GM23338 (cell line): ENCODE measurements at regions not wholly inside any gene's neighbourhood (a gene's known extent, or its start where the extent isn't known, plus 50 kb on each side); places are given as distances from the start of the nearest gene placed in this dataset.

Source experiments
- ATAC-seq: fragments of 200-7000 bp; cut with Tn5 transposase; 3 replicates; pipeline ENCODE4 v1.9.1; 2020
- DNase-seq: peaks from one replicate; pipeline ENCODE4 v3.0.0-alpha.2; 2015; ENCODE audit warnings: low spot score
- H2AFZ ChIP-seq: fragments of 200-600 bp; sonication (generic); 2 replicates; pipeline ENCODE4 v1.8.0; 2016; ENCODE audit warnings: antibody characterized with exemption, mild to moderate bottlenecking, moderate library complexity
- H3F3A ChIP-seq: fragments of 200-600 bp; sonication (generic); replicated peaks from 2 replicates; pipeline ENCODE4 v1.8.0; 2017; ENCODE audit warnings: antibody characterized with exemption, mixed run types, low read depth
- H3K27ac ChIP-seq: fragments of 200-600 bp; sonication (generic); 2 replicates; pipeline ENCODE4 v1.6.1; 2016; ENCODE audit warnings: low read depth
- H3K27me3 ChIP-seq: fragments of 200-600 bp; sonication (generic); 2 replicates; pipeline ENCODE4 v1.8.0; 2016; ENCODE audit warnings: mild to moderate bottlenecking, mixed run types, moderate library complexity; ENCODE audit not compliant: insufficient read depth
- H3K36me3 ChIP-seq: fragments of 200-600 bp; sonication (generic); 2 replicates; pipeline ENCODE4 v1.8.0; 2016; ENCODE audit warnings: mild to moderate bottlenecking; ENCODE audit not compliant: insufficient read depth
- H3K4me1 ChIP-seq: fragments of 200-600 bp; sonication (generic); 2 replicates; pipeline ENCODE4 v1.8.0; 2016; ENCODE audit warnings: mild to moderate bottlenecking, moderate library complexity; ENCODE audit not compliant: insufficient read depth
- H3K4me2 ChIP-seq: fragments of 200-600 bp; sonication (generic); 2 replicates; pipeline ENCODE4 v1.7.1; 2017; ENCODE audit warnings: mixed run types
- H3K4me3 ChIP-seq: fragments of 200-600 bp; sonication (generic); 2 replicates; pipeline ENCODE4 v1.6.1; 2016; ENCODE audit warnings: mixed run types
- H3K79me2 ChIP-seq: fragments of 200-600 bp; sonication (generic); replicated peaks from 2 replicates; pipeline ENCODE4 v1.8.0; 2017; ENCODE audit warnings: mild to moderate bottlenecking; ENCODE audit not compliant: insufficient read depth
- H3K9me2 ChIP-seq: fragments of 200-600 bp; sonication (generic); 2 replicates; pipeline ENCODE4 v1.8.0; 2017; ENCODE audit not compliant: insufficient read depth
- H4K20me1 ChIP-seq: fragments of 200-600 bp; sonication (generic); replicated peaks from 2 replicates; pipeline ENCODE4 v1.8.0; 2017; ENCODE audit warnings: mild to moderate bottlenecking; ENCODE audit not compliant: insufficient read depth
- H3K27ac Mint-ChIP-seq: 2 replicates; pipeline ENCODE4 v1.8.0; 2020; ENCODE audit warnings: inconsistent platforms, mild to moderate bottlenecking, moderate library complexity, mixed read lengths
- H3K27me3 Mint-ChIP-seq: 3 replicates; pipeline ENCODE4 v1.8.0; 2022; ENCODE audit warnings: low read depth, mild to moderate bottlenecking, moderate library complexity, mixed read lengths, inconsistent platforms; ENCODE audit not compliant: insufficient read depth, poor library complexity
- H3K36me3 Mint-ChIP-seq: 3 replicates; pipeline ENCODE4 v1.8.0; 2021; ENCODE audit warnings: low read depth, mild to moderate bottlenecking, inconsistent platforms, moderate library complexity, mixed read lengths
- H3K4me1 Mint-ChIP-seq: 3 replicates; pipeline ENCODE4 v1.8.0; 2020; ENCODE audit warnings: mild to moderate bottlenecking, inconsistent platforms, mixed read lengths
- H3K4me3 Mint-ChIP-seq: 3 replicates; pipeline ENCODE4 v1.8.0; 2021; ENCODE audit warnings: moderate library complexity, mild to moderate bottlenecking, inconsistent platforms, mixed read lengths
- H3K9me3 Mint-ChIP-seq: 3 replicates; pipeline ENCODE4 v1.8.0; 2020; ENCODE audit warnings: moderate library complexity, mild to moderate bottlenecking, inconsistent platforms, mixed read lengths
- CREB1 ChIP-seq: fragments of 250-450 bp; sonication (Bioruptor Pico); IDR thresholded peaks from 2 replicates; pipeline ENCODE4 v1.5.0; 2020; ENCODE audit warnings: low read depth, mild to moderate bottlenecking, moderate library complexity
- EZH2 ChIP-seq: fragments of 200-600 bp; sonication (generic); IDR thresholded peaks from one replicate; pipeline ENCODE4 v1.8.0; 2017; ENCODE audit warnings: antibody characterized with exemption, mild to moderate bottlenecking, low read depth; ENCODE audit not compliant: unreplicated experiment
- EZH2phosphoT487 ChIP-seq: fragments of 200-600 bp; sonication (generic); IDR thresholded peaks from one replicate; pipeline ENCODE4 v1.8.1; 2018; ENCODE audit warnings: antibody characterized with exemption; ENCODE audit not compliant: unreplicated experiment
- JUNB ChIP-seq: IDR thresholded peaks from one replicate; pipeline ENCODE4 v1.6.1; 2016; ENCODE audit warnings: antibody characterized with exemption; ENCODE audit not compliant: unreplicated experiment
- NANOG ChIP-seq: IDR thresholded peaks from 2 replicates; pipeline ENCODE4 v1.6.1; 2016; ENCODE audit warnings: antibody characterized with exemption, borderline replicate concordance
- POLR2AphosphoS5 ChIP-seq: IDR thresholded peaks from 2 replicates; pipeline ENCODE4 v1.6.1; 2016; ENCODE audit warnings: antibody characterized with exemption, low read depth
- STAT1 ChIP-seq: IDR thresholded peaks from one replicate; pipeline ENCODE4 v1.6.1; 2016; ENCODE audit warnings: antibody characterized with exemption; ENCODE audit not compliant: unreplicated experiment
- ZNF114 ChIP-seq: fragments of 250-450 bp; sonication (Bioruptor Pico); IDR thresholded peaks from 2 replicates; pipeline ENCODE4 v1.5.0; 2020; ENCODE audit warnings: mild to moderate bottlenecking, moderate library complexity
- ZNF331 ChIP-seq: fragments of 250-450 bp; sonication (Bioruptor Pico); IDR thresholded peaks from 2 replicates; pipeline ENCODE4 v1.5.0; 2020; ENCODE audit warnings: low read depth, mild to moderate bottlenecking, moderate library complexity
- ZNF462 ChIP-seq: fragments of 250-450 bp; sonication (Bioruptor Pico); IDR thresholded peaks from 2 replicates; pipeline ENCODE4 v1.5.0; 2020; ENCODE audit warnings: mild to moderate bottlenecking, moderate library complexity
- TF ChIP-seq, protein P1 (sequence below), 2 experiments: fragments of 200-600 bp in 1 of 2; sonication (generic) in 1 of 2; conservative IDR thresholded peaks; 2 replicates each; pipeline versions ENCODE4 v1.5.1 to v1.6.1; 2016 to 2017; ENCODE audit warnings: antibody characterized with exemption in 2 of 2, low read depth in 2 of 2, mild to moderate bottlenecking in 2 of 2, moderate library complexity in 1 of 2
- TF ChIP-seq, protein P2 (sequence below): IDR thresholded peaks from 2 replicates; pipeline ENCODE4 v1.6.1; 2016; ENCODE audit warnings: antibody characterized with exemption
- TF ChIP-seq, protein P3 (sequence below): IDR thresholded peaks from one replicate; pipeline ENCODE4 v1.6.1; 2018; ENCODE audit warnings: antibody characterized with exemption; ENCODE audit not compliant: unreplicated experiment

- ATAC-seq (no peak), DNase-seq (no peak)
- no peak overlapping the region for H3K4me3 Mint-ChIP-seq
- Histone ChIP-seq H2AFZ (no peak overlapping the region), H3K27ac (no peak overlapping the region), H3K9me2 (0 out of 2 replicates have a peak, but pooled peaks cover 4% of the 10 kb centered on the region), H3K79me2 (no peaks in the 10 kb centered on the region), H3F3A (no peaks in the 10 kb centered on the region), H4K20me1 (no peaks in the 10 kb centered on the region), H3K4me1 (no peaks in the 10 kb centered on the region), H3K4me2 (no peak overlapping the region), H3K27me3 (no peaks in the 10 kb centered on the region), H3K36me3 (no peaks in the 10 kb centered on the region), H3K4me3 (no peak overlapping the region)
- peaks cover 10% of the 10 kb centered on the region for H3K4me1 Mint-ChIP-seq
- TF ChIP-seq POLR2AphosphoS5 (no peak), NANOG (no peak), ZNF114 (CRISPR knock-in tag) (no peak), ZNF462 (CRISPR knock-in tag) (no peak), STAT1 (no peak), CREB1 (CRISPR knock-in tag) (no peak), EZH2 (no peak), ZNF331 (no peak), EZH2phosphoT487 (no peak), JUNB (no peak)
- TF ChIP-seq, protein P1, sequence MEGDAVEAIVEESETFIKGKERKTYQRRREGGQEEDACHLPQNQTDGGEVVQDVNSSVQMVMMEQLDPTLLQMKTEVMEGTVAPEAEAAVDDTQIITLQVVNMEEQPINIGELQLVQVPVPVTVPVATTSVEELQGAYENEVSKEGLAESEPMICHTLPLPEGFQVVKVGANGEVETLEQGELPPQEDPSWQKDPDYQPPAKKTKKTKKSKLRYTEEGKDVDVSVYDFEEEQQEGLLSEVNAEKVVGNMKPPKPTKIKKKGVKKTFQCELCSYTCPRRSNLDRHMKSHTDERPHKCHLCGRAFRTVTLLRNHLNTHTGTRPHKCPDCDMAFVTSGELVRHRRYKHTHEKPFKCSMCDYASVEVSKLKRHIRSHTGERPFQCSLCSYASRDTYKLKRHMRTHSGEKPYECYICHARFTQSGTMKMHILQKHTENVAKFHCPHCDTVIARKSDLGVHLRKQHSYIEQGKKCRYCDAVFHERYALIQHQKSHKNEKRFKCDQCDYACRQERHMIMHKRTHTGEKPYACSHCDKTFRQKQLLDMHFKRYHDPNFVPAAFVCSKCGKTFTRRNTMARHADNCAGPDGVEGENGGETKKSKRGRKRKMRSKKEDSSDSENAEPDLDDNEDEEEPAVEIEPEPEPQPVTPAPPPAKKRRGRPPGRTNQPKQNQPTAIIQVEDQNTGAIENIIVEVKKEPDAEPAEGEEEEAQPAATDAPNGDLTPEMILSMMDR (conservative IDR thresholded peaks at IDR 0.05; ENCODE audit: low read depth in 2 of 2) = no peak
- TF ChIP-seq, protein P2, sequence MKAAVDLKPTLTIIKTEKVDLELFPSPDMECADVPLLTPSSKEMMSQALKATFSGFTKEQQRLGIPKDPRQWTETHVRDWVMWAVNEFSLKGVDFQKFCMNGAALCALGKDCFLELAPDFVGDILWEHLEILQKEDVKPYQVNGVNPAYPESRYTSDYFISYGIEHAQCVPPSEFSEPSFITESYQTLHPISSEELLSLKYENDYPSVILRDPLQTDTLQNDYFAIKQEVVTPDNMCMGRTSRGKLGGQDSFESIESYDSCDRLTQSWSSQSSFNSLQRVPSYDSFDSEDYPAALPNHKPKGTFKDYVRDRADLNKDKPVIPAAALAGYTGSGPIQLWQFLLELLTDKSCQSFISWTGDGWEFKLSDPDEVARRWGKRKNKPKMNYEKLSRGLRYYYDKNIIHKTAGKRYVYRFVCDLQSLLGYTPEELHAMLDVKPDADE = no peak
- TF ChIP-seq, protein P3, sequence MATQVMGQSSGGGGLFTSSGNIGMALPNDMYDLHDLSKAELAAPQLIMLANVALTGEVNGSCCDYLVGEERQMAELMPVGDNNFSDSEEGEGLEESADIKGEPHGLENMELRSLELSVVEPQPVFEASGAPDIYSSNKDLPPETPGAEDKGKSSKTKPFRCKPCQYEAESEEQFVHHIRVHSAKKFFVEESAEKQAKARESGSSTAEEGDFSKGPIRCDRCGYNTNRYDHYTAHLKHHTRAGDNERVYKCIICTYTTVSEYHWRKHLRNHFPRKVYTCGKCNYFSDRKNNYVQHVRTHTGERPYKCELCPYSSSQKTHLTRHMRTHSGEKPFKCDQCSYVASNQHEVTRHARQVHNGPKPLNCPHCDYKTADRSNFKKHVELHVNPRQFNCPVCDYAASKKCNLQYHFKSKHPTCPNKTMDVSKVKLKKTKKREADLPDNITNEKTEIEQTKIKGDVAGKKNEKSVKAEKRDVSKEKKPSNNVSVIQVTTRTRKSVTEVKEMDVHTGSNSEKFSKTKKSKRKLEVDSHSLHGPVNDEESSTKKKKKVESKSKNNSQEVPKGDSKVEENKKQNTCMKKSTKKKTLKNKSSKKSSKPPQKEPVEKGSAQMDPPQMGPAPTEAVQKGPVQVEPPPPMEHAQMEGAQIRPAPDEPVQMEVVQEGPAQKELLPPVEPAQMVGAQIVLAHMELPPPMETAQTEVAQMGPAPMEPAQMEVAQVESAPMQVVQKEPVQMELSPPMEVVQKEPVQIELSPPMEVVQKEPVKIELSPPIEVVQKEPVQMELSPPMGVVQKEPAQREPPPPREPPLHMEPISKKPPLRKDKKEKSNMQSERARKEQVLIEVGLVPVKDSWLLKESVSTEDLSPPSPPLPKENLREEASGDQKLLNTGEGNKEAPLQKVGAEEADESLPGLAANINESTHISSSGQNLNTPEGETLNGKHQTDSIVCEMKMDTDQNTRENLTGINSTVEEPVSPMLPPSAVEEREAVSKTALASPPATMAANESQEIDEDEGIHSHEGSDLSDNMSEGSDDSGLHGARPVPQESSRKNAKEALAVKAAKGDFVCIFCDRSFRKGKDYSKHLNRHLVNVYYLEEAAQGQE = no peak
- peaks cover 1% of the 10 kb centered on the region for H3K27me3 Mint-ChIP-seq
- no peak overlapping the region for H3K27ac Mint-ChIP-seq
- peaks cover 3% of the 10 kb centered on the region; the same call in 2 of the 3 replicates for H3K36me3 Mint-ChIP-seq
- peaks cover 4% of the 10 kb centered on the region for H3K9me3 Mint-ChIP-seq
Measured at GRCh38 chr5:103657301-103657700, 94.7 kb upstream of the NUDT12 start.
